ENCODE measurements at regions not wholly inside any gene's neighbourhood (a gene's known extent, or its start where the extent isn't known, plus 50 kb on each side); places are given as distances from the start of the nearest gene placed in this dataset.

DNA sequence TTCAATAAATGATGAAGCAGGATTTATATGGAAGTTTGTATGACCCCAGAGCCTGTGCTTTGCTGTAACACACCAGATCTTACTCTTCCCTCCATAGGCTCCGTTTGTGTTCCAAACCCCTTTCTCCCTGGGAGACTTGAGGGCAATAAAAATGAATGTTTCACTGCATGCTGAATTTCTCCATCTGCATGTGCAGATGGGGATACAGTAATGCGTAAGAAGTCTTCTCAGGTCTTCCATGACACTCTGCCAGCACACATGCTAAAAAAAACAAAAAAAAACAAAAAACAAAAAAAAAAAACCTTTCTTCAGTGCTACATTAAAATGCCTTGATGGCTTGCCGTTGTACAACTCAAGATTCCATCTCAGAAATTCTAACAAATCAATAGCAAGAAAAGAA is 170.2 kb upstream of the ANKFN1 start:
- TF ChIP-seq EZH2 (IDR thresholded peaks at IDR 0.05) (no peak), POLR2AphosphoS5 (IDR thresholded peaks at IDR 0.05; ENCODE audit: borderline replicate concordance, low read depth, low read length) (no peak), FOXP2 (optimal IDR thresholded peaks at IDR 0.05; ENCODE audit: control extremely low read depth, extremely low read length, insufficient read depth) (no peak)
